GM12892 (cell line): ENCODE measurements at regions not wholly inside any gene's neighbourhood (a gene's known extent, or its start where the extent isn't known, plus 50 kb on each side); places are given as distances from the start of the nearest gene placed in this dataset.

Source experiments
- POLR2A ChIP-seq: IDR thresholded peaks from 2 replicates; pipeline ENCODE4 v1.6.1; 2011; ENCODE audit warnings: low read depth, low read length, control low read depth
- POLR2AphosphoS5 ChIP-seq: IDR thresholded peaks from 2 replicates; pipeline ENCODE4 v1.6.1; 2011; ENCODE audit warnings: low read depth, low read length, control low read depth
- TAF1 ChIP-seq: IDR thresholded peaks from 2 replicates; pipeline ENCODE4 v1.6.1; 2011; ENCODE audit warnings: low read depth, mild to moderate bottlenecking, control low read depth, low read length, borderline replicate concordance

GRCh38 chr2:56040834-56041233 lies 117.3 kb upstream of the EFEMP1 start:
- TF ChIP-seq POLR2AphosphoS5: no peak
- no peak for TF ChIP-seq POLR2A
- no peak for TF ChIP-seq TAF1
